Erythroblast (primary cell): ENCODE measurements at regions not wholly inside any gene's neighbourhood (a gene's known extent, or its start where the extent isn't known, plus 50 kb on each side); places are given as distances from the start of the nearest gene placed in this dataset.

Source experiments
- GATA1 ChIP-seq: IDR thresholded peaks from 2 replicates; pipeline ENCODE4 v1.6.1; 2011; ENCODE audit warnings: low read depth, mild to moderate bottlenecking, control low read depth, low read length, moderate library complexity
- POLR2A ChIP-seq: IDR thresholded peaks from 2 replicates; pipeline ENCODE4 v1.6.1; 2011; ENCODE audit warnings: mild to moderate bottlenecking, low read length

GRCh38 chr10:5288359-5288758 is 76.4 kb upstream of the UCN3 start:
- TF ChIP-seq POLR2A: no peak
- no peak for TF ChIP-seq GATA1
